ENCODE measurements at regions not wholly inside any gene's neighbourhood (a gene's known extent, or its start where the extent isn't known, plus 50 kb on each side); places are given as distances from the start of the nearest gene placed in this dataset.

DNA sequence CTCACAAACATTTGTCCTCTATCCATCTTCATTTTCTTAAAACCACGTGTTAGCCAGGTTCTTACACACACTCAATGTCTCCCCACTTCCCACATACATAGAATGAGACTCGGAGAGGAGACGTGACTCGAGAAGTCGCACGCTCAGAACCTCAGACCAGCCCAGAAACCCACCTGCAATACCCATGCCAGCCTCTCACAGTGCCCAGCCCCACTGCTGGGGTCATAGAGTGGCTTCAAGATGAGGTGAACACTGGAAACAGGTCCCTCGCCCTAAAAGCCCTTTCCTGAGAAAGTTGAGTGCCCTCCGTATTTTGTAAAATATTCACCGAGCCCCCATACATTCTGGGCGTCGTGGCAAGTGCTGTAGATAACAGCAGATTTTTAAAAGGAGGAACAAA is 487.4 kb downstream of the EIPR1 start:
- TF ChIP-seq POLR2A (IDR thresholded peaks at IDR 0.05) (no peak), EP300 (IDR thresholded peaks at IDR 0.05) (no peak)
- TF ChIP-seq, protein P1, sequence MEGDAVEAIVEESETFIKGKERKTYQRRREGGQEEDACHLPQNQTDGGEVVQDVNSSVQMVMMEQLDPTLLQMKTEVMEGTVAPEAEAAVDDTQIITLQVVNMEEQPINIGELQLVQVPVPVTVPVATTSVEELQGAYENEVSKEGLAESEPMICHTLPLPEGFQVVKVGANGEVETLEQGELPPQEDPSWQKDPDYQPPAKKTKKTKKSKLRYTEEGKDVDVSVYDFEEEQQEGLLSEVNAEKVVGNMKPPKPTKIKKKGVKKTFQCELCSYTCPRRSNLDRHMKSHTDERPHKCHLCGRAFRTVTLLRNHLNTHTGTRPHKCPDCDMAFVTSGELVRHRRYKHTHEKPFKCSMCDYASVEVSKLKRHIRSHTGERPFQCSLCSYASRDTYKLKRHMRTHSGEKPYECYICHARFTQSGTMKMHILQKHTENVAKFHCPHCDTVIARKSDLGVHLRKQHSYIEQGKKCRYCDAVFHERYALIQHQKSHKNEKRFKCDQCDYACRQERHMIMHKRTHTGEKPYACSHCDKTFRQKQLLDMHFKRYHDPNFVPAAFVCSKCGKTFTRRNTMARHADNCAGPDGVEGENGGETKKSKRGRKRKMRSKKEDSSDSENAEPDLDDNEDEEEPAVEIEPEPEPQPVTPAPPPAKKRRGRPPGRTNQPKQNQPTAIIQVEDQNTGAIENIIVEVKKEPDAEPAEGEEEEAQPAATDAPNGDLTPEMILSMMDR (IDR thresholded peaks at IDR 0.05): no peak
